GM20431 (cell line): ENCODE measurements at regions not wholly inside any gene's neighbourhood (a gene's known extent, or its start where the extent isn't known, plus 50 kb on each side); places are given as distances from the start of the nearest gene placed in this dataset.
"Not testable (repeated sequence)": the region's sequence is repeated elsewhere in the genome, so short reads cannot be mapped to it uniquely, and the experiment has no call there.

Source experiments
- in situ Hi-C: fragments of 300-500 bp; cut with MseI, MboI; formaldehyde crosslinking; loops from one replicate; pipeline ENCODE4 v1.15.0; 2020; ENCODE audit warnings: low sequenced_read_pairs; ENCODE audit not compliant: unreplicated experiment

DNA sequence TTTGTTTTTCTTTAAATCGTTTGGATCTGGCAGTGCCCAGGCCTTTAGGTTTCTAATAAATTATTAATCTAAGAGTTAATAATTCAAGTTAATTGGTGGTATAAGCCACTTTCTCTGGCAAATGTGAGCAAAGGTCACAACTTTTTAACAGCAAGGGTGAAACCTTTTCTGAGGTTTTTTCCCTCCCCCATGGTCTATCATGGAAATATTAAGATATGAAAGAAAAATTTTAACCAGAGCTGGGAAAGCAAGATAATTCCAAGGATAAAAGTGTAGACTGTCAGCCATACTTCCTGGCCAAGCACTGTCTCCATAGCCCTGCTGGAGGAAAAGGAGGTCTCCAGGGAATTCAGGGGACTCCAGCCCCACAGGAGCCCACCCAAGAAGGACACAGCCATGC, 341.2 kb downstream of the SETD4 start:
- in situ Hi-C loops, result no loop called here

DNA sequence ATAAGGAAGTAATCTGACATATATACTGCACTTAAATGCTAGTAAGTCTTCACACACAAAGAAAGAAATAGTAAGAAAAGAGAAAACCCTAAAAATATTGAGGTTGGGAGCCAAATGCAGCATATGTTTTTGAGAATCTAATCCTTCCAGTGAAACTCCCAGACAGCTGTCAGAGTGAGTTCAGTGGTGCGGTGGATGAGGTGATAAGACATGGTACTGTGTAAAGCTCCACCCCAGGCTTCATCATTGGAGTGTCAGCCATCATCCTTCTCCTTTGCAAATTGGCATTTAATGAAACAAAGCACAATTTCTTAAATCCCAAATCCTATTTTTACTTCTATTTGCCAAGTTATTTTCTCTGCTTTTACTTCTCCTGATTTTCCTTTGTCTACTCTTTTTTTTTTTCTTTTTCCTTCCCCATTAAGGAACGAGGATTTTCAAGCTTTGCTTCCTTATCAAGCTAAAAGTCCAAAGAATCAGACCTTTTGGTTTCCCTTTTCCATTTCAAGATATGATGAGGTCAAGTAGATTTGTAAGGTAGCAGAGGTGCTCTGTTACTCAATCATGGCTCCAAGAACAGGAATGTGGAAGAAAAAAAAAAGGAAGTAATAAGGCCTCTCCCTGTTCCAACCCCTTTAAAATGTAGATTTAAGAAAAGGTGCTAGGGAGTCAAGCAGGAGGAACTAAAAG, 343.3 kb downstream of the SETD4 start:
- in situ Hi-C loops, result no loop called here

DNA sequence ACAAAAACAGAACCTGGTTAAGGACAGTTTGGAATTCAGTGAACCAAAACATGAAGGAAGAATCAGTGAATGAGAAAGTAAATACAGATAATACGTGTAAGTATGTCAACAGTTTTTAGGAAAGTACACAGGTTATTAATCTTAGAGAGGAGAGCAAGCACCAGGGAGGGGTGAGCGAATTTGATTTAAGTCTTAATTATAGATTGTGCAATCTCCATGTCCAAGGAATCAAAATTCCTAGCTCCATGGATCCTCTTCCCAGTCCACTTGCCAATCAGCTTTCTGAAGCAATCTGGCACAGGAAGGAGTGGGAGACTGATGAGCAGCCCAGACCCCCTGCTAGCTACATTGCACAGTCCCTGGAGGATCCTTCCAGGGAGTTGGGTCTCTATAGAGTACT, 346.4 kb downstream of the SETD4 start:
- in situ Hi-C loops, result no loop called here

DNA sequence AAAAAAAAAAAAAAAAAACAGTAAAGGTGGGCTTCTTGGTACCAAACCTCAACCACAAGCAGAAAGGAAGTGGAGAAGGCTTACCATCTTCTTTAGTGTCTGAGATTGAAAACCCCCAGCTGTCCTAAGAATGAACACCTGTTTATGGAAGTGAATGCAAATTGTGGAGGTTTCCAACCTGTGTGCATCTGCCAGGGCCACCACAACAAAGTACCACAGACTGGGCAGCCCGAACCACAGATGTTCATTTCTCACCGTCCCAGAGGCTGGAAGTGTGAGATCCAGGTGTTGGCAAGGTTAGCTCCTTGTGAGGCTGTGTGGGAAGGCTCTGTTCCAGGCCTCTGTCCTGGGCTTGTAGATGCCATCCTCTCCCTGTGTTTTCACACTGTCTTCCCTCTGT, 348.7 kb downstream of the SETD4 start:
- in situ Hi-C loops, result no loop called here

DNA sequence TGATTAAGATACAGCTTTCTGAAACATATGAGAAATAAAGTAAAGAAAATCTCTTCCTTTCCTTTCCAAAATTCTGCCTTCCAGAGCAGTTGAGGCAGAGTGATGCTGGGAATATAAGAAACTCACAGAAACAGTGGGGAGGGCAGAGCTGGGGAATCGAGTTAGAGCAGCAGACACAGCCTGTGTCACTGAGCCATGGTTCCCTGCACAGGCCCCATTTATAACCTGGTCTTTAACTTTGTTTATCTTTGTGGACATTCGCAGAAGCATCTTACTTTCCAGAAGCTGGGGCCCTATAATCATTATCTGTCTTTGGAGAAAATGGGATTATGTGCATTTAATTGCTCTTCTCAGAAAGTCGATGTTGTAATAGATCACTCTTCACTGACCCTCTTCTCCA, 349.1 kb downstream of the SETD4 start:
- in situ Hi-C loops, result no loop called here

DNA sequence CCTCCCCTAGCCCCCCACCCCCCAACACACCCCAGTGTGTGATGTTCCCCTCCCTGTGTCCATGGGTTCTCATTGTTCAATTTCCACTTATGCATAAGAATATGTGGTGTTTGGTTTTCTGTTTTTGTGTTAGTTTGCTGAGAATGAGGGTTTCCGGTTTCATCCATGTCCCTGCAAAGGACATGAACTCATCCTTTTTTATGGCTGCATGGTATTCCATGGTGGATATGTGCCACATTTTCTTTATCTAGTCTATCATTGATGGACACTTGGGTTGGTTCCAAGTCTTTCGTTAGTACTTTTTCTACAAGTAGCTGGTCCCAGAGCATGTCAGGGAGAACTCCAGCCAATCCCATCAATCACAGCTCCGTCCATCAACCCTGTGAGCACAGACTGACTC, 350.3 kb downstream of the SETD4 start:
- in situ Hi-C loops, result not testable (repeated sequence)

DNA sequence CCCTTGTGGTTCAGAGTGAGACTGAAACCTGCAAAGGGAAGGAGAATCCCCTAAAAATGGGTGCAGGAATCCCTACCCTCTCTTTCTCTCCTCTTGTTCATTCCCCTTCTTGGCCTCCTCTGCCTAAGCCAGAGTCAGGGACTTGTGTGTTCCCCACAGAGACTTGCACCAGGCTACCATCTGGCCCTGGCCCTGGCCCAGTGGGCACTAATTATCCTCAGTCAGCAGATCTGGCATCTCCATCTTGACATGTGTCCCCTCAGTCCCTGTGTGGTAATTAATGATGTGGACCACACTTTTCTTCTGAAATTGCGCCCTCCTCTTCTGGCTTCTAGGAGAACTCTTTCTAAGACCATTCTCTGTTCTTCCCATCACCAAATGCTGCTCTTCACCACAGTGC, 354.4 kb downstream of the SETD4 start:
- in situ Hi-C loops, result no loop called here

DNA sequence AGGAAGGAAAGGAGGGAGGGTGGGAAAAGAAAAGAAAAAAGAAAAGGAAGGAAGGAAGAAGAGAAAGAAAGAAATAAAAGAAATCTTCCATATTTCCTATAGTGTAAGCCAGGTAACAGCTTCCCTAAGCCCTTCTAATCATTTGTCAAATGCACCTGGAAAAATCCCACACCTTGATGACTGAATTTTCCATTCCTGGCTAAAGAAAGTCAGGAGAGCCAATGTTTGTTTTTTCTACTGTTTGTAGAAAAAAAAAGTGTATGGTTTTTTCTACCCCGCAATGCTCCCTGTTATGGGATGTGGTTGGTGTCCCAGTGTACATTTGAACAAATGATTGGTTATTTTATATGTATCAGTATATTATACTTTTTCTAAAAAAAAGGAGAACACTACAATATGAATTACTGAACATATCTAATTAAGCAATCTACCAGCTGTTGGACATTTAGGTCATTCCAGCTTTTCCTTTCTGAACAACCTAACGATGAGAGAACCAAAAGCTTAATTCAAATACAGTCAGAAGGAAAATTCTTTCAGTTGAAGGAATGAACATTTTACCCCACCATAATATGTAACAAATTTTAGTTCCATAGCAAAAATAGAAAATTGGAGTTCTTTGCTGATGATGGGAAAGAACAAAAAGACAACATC, 355.0 kb downstream of the SETD4 start:
- in situ Hi-C loops, result no loop called here

DNA sequence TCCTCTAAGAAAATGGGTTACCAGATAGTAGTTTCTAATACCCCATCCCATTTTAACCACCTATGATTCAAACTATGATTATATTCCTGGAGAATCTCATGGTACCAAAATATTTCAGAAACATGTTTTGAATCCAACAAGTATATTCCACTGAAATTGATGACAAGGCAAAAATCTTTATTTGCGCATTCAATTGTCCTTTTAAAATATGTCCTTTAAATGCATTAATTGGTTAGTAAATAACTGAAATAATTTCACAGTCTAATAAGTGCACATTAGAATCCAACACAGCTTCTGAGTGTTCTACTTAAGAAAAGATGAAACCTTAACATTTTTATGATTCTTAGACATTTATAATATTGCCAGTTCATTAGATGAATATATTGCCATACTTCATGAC, 356.6 kb downstream of the SETD4 start:
- in situ Hi-C loops, result no loop called here

DNA sequence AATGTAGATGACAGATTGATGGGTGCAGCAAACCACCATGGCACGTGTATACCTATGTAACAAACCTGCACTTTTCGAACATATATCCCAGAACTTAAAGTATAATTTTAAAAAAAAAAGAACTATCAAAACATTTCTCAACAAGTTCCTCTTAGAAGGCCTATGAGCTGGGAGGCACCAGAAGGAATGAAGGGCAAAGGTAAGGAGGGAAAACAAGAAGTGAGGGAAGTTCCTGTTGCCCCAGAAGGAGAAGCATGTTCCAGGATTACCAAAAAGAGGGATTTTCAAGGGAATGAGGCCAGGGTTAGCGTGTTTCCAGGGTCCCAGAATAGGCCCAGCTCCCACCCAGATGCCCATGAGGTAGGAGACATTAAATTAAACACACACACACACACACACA, 361.0 kb downstream of the SETD4 start:
- in situ Hi-C loops, result no loop called here

DNA sequence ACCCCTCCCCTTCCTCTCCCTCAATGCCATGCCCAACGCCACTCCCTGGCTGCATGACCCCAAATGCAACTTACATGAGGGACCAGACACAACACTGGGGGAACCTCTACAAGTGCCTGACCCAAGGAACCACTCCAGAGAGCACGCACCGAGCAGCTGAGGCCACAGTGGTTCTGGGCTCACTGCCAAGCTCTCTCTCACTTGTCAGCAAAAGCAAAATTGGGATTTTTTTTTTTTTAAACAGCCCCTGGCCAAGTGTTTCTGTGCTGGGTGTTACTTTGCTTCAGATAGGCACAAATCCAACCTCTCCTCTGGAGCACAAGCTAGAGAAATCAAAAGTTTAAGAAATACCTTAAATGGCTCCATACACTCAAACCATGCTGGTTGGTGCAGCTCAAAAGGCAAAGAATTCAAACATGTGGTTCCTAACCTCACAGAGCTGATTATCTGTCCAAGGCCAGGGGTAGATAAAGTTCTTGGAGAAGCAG, 363.0 kb downstream of the SETD4 start:
- in situ Hi-C loops, result no loop called here

DNA sequence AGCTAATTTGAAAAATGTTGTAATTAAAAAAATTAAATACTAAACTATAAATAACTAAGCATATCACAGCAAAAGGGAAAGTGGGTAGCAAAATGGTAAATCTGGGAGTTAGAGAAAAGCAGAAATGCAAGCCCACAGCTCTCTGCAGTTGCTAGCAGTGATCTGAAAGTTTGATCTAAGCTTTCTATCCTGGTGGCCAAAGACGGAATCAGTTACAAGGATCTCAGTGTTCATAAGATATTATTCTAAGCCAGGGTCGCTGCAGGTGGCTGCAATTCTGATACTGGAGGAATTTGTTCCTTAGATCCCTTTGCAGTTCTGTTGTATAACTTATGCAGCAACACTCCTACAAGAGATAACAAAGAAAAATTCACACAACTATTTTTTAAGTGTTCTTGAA, 363.7 kb downstream of the SETD4 start:
- in situ Hi-C loops, result no loop called here

DNA sequence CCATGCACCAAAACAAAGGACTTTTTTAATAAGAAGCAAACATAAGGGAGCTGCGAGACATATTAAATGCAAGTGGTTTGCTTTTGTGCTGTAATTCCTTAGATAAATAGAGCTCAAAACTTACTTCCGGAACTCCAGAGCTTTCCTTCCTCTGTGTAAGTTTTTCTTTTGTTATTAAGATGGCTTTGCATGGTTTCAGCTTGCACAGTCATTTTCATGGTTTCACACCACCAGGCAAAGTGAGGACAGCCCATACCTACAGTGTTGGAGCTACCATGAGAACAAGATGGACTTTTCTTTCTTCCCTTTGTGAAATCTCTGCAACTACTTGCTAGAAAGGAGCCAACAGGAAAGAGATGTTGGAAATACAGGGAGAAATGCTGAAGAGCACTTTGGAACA, 368.0 kb downstream of the SETD4 start:
- in situ Hi-C loops, result no loop called here

DNA sequence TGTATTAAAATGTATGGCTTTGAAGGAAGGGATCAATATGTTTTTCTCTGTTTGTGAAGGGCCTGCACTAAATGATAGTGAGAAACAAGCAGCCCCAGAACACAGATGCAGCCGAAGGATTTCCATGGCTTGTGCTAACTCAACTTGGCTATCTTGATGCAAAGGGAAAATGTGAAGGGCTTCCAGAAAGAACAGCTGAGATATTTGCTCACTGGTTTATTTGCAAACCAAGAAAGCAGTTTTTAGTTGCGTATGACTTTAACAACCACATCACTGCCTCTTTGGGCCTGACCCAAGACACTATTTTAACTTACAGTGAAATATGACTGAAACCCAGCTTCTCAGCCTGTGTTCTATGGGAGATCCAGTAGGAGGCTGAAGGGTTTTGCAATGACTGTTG, 369.9 kb downstream of the SETD4 start:
- in situ Hi-C loops, result no loop called here

DNA sequence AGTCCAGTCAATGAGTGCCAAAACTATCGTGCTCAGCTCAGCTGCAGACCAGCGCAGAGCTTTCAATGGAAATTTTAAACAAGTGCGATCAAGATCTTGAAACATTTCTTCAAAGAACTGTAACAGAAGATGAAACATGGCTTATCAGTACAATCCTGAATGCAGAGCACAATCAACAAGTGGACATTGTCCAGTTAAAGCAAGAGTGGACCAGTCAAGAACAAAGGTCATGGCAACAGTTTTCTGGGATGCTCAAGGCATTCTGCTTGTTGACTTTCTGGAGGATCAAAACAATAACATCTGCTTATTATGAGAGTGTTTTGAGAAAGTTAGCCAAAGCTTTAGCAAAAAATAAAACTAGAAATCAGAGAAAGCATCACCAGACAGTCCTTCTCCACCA, 374.2 kb downstream of the SETD4 start:
- in situ Hi-C loops, result no loop called here

DNA sequence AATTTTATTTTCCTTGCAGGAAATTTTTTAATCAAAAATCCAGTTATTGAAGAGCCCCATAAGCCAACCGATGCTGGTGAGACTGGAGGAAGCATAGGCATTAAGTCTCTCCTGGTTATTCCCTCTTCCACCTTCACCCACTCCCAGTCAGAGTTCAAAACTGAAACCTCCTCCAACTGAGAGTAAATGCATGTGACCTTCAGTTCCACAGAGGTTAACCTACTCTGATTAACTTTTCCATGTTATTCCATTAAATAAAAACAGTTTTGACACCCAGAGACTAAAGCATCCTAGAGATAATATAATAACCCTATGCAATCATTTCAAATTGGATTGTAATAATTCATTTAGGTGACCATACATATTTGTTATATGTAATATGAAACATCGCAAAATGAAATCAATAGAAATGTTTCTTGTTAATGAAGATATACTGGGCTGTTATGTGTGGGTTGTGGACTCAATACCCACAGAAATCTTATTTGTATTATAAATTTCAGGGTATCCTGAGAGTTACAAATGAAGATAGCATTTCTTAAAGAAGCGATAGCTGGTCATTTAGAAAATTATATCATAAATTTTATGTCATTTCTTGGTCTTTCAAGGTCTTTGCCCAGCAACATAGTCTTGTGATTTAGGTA, 376.5 kb downstream of the SETD4 start:
- in situ Hi-C loops, result no loop called here

DNA sequence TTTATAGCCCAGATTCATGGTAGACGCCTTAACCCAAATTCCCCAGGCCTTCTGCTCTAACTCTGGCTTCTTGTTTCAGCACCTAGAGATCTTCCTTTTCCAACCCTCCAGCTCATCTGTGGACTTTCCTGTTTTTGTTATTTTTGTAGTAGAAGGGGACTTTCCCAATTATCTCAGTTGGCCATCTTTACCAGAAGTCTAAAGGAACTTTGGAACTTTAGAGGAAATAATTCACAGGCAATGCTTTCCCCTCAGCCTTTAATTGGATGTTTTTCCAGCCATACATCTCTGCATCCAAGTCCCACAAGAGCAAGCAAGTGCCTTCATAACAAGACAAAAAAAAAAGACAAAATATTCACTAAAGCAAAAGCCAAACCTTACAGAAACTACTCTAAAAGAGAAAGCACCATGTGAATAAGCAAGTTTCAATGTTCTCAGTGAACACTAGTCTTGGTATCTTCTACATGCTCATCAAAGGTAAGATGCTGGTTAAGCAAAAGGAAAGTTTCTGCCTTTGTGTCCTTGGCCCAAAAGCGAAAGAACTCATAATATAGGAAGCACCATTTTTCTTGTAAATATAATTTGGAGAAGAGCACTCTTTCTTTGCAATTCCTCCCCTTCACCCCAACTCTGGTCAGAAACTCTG, 377.3 kb downstream of the SETD4 start:
- in situ Hi-C loops, result no loop called here

DNA sequence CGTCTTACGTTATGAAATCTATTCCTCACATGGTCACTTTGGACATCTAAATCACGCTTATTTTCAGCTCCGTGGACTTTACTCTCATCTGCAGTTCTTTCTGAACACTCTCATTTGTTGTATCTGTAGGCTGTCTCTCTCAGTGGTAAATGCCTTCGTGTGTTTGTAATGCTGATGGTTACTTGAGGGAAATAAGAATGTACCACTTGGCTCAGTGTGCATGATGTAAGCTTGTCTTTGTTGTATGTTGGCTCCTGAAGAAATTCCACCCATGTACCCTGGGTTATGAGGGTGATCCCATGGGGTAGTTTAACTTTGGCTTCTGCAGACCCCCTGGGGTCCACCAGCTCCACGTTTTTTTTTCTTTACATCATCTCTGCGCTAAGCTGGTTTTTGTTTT, 378.4 kb downstream of the SETD4 start:
- in situ Hi-C loops, result no loop called here

DNA sequence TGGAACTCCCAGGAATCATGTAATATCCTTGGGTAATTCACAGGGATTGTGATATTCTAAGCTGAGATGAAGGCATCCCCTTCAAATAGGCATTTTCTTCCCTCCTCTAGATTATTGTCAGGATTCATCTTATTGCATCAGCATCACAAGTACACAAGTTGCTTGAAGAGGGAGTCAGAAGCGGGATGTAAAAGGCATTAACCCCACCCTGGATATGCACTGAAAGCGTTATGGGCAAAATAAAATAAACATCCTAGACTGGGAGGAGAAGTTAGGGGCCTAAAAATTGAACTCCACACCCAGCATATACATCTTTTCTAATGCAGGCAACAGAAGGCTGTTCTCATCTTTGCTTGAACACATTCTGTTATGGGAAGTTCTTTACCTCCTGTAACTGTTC, 381.2 kb downstream of the SETD4 start:
- in situ Hi-C loops, result no loop called here

DNA sequence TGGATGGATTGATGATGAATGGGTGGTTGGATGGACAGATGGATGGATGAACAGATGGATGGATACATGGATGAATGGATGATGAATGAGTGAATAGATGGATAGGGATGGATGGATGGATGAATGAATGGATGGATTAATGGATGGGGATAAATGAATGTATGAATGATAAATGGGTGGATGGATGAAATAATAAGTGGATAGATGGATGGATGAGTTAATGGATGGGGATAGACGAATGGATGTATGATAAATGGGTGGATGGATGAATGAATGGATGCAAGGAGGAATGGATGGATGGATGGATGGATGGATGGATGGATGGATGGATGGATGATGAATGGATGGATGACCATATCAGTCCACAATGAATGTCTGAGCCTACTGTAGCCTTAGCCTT, 381.9 kb downstream of the SETD4 start:
- in situ Hi-C loops, result no loop called here

DNA sequence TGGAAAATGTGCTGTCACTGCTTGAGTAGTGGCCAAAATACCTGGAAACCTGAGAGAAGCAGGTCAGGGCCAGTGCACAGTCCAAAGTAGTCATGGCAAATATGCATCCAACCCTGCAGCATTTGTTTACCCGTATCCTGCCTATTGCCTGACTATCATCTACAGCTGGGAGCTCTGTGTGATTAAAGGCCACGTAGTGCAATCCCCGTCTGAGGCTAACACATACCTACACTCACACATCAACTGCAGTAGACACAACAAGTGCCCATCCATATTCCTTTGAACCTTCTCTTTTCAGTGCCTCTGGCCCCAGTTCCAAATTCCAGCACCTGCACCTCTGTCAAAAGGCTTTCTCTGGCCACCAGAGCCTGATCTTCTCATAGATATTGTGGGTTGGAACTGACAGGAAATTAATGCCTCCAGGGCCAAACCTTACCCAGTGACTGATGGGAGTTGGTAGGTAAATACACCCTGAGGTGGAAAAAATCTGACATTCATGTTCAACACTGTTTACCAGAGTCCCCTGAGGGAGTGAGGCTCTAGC, 383.0 kb downstream of the SETD4 start:
- in situ Hi-C loops, result no loop called here
